Epithelial cell of proximal tubule (primary cell): ENCODE measurements at regions not wholly inside any gene's neighbourhood (a gene's known extent, or its start where the extent isn't known, plus 50 kb on each side); places are given as distances from the start of the nearest gene placed in this dataset.
"Not testable (repeated sequence)": the region's sequence is repeated elsewhere in the genome, so short reads cannot be mapped to it uniquely, and the experiment has no call there.

Experiments
- DNase-seq: peaks from one replicate; pipeline ENCODE4 v3.0.0-alpha.2; 2011; ENCODE audit warnings: low read depth
- H3K4me3 ChIP-seq: 2 replicates; pipeline ENCODE4 v1.5.1; 2011; ENCODE audit warnings: low read depth, mild to moderate bottlenecking, low read length
- CTCF ChIP-seq: conservative IDR thresholded peaks from 2 replicates; pipeline ENCODE4 v1.5.1; 2012; ENCODE audit warnings: low read depth, mild to moderate bottlenecking, low read length

GRCh38 chr12:94916663-94917062, 86.8 kb downstream of the NDUFA12 start:
- DNase-seq, result no peak
- no peak for TF ChIP-seq CTCF
- no peak overlapping the region for H3K4me3 ChIP-seq

- TF ChIP-seq CTCF, result no peak
- DNase-seq, result no peak
- no peak overlapping the region for H3K4me3 ChIP-seq
Observed at GRCh38 chr12:94909663-94910062, 93.8 kb downstream of the NDUFA12 start.

GRCh38 chr12:94905749-94906148, 97.7 kb downstream of the NDUFA12 start:
- DNase-seq, H3K4me3 ChIP-seq: not testable (repeated sequence)

GRCh38 chr12:94900496-94900895, 103.0 kb downstream of the NDUFA12 start:
- H3K4me3 ChIP-seq, result no peak overlapping the region
- DNase-seq, result no peak
- TF ChIP-seq CTCF, result no peak

GRCh38 chr12:94898388-94898787, 105.1 kb downstream of the NDUFA12 start:
- DNase-seq, result no peak
- peak; percentile 55 for TF ChIP-seq CTCF
- no peak overlapping the region for H3K4me3 ChIP-seq

GRCh38 chr12:94892544-94893267, 110.8 kb downstream of the NDUFA12 start:
- no peak for DNase-seq
- no peak for TF ChIP-seq CTCF
- H3K4me3 ChIP-seq, result no peak overlapping the region

GRCh38 chr12:94889445-94890210, 113.9 kb downstream of the NDUFA12 start:
- H3K4me3 ChIP-seq, result no peak overlapping the region
- TF ChIP-seq CTCF, result no peak
- no peak for DNase-seq
